ENCODE measurements at regions not wholly inside any gene's neighbourhood (a gene's known extent, or its start where the extent isn't known, plus 50 kb on each side); places are given as distances from the start of the nearest gene placed in this dataset.

GRCh38 chr16:24477492-24477891 lies 61.9 kb upstream of the RBBP6 start:
- CTCF ChIA-PET (ENCODE audit: low intra/inter-chr PET ratio) = no interaction called here
- no peak overlapping the region for H3K27ac ChIP-seq (ENCODE audit: extremely low read depth, low read depth, low read length)
- H3K4me1 ChIP-seq (replicated peaks in 1 of 2; ENCODE audit: control insufficient read depth in 2 of 2, insufficient read depth in 2 of 2, low read length in 2 of 2) = no peaks in the 10 kb centered on the region
- in situ Hi-C loops (cut with MboI) (no loop called here), intact Hi-C loops (cut with micrococcal nuclease) (no loop called here)
- H2AFZ ChIP-seq (ENCODE audit: low read depth, low read length) = no peak overlapping the region
- no TSS peak for BruUV-seq (replicated peaks)
- peaks cover 15 to 18% of the 10 kb centered on the region in 2 experiments; a peak in 4 of 5 replicates for H3K27me3 ChIP-seq (ENCODE audit: control insufficient read depth in 2 of 2, insufficient read depth in 2 of 2, low read length in 2 of 2)
- H3K36me3 ChIP-seq (ENCODE audit: control insufficient read depth, insufficient read depth, low read length) = no peaks in the 10 kb centered on the region
- H3K9ac ChIP-seq (ENCODE audit: insufficient read depth in 1 of 2, low read depth in 2 of 2, low read length in 2 of 2) = no peak overlapping the region
- FAIRE-seq = no peak
- no peak for DNase-seq (ENCODE audit: extremely low read depth in 1 of 4, low spot score in 3 of 4)
- no peak for ATAC-seq
- TF ChIP-seq, protein P1, sequence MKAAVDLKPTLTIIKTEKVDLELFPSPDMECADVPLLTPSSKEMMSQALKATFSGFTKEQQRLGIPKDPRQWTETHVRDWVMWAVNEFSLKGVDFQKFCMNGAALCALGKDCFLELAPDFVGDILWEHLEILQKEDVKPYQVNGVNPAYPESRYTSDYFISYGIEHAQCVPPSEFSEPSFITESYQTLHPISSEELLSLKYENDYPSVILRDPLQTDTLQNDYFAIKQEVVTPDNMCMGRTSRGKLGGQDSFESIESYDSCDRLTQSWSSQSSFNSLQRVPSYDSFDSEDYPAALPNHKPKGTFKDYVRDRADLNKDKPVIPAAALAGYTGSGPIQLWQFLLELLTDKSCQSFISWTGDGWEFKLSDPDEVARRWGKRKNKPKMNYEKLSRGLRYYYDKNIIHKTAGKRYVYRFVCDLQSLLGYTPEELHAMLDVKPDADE (conservative IDR thresholded peaks at IDR 0.05; ENCODE audit: control insufficient read depth, low read depth, low read length) = no peak
- TF ChIP-seq E2F4 (CRISPR knock-in tag; IDR thresholded peaks at IDR 0.05; ENCODE audit: low read depth) = no peak
- TF ChIP-seq CREM (IDR thresholded peaks at IDR 0.05; ENCODE audit: low read depth) = no peak
- no peak for TF ChIP-seq ETS2 (tag; IDR thresholded peaks at IDR 0.05; ENCODE audit: borderline replicate concordance, poor library complexity, severe bottlenecking)
- no peak for TF ChIP-seq MEIS2 (IDR thresholded peaks at IDR 0.05; ENCODE audit: partially characterized antibody)
- TF ChIP-seq ZNF277 (CRISPR knock-in tag; IDR thresholded peaks at IDR 0.05; ENCODE audit: borderline replicate concordance) = no peak
- TF ChIP-seq ILK (tag; IDR thresholded peaks at IDR 0.05; ENCODE audit: borderline replicate concordance, low read depth) = no peak
- no peak for TF ChIP-seq HMG20B (CRISPR knock-in tag; IDR thresholded peaks at IDR 0.05)
- TF ChIP-seq BMI1 (IDR thresholded peaks at IDR 0.05; ENCODE audit: low read length) = no peak
- TF ChIP-seq ATF3 (IDR thresholded peaks at IDR 0.05) = no peak
- no peak for TF ChIP-seq ATF3 (CRISPR knock-in tag; conservative IDR thresholded peaks at IDR 0.05)
- TF ChIP-seq C11orf30 (IDR thresholded peaks at IDR 0.05; ENCODE audit: low read depth) = no peak
- no peak for TF ChIP-seq EGR1 (conservative IDR thresholded peaks at IDR 0.05)
- TF ChIP-seq ZNF766 (CRISPR knock-in tag; conservative IDR thresholded peaks at IDR 0.05) = no peak
- no peak for TF ChIP-seq EHMT2 (IDR thresholded peaks at IDR 0.05)
- no peak for TF ChIP-seq PHF8 (IDR thresholded peaks at IDR 0.05; ENCODE audit: borderline replicate concordance, low read length)
- no peak for TF ChIP-seq TEAD2 (tag; IDR thresholded peaks at IDR 0.05)
- no peak for TF ChIP-seq E2F1 (CRISPR knock-in tag; IDR thresholded peaks at IDR 0.05)
- H3K79me2 ChIP-seq (ENCODE audit: control insufficient read depth, insufficient read depth, low read length) = no peaks in the 10 kb centered on the region
- H3K9me1 ChIP-seq (ENCODE audit: control insufficient read depth, insufficient read depth, low read length) = no peaks in the 10 kb centered on the region
- 1% methylated on average over 6 of the region's 6 CpGs for WGBS (ENCODE audit: insufficient coverage, low coverage, missing lambda C conversion rate)
- H4K20me1 ChIP-seq (replicated peaks; ENCODE audit: control insufficient read depth, insufficient read depth, low read length) = no peaks in the 10 kb centered on the region
- POLR2A ChIA-PET = no interaction called here
- H3K4me3 ChIP-seq = no peak overlapping the region
- H3K4me2 ChIP-seq (ENCODE audit: insufficient read depth, low read length) = no peak overlapping the region
- H3K9me3 ChIP-seq (replicated peaks; ENCODE audit: control insufficient read depth, insufficient read depth, low read depth, low read length) = 0 out of 2 replicates have a peak, but pooled peaks cover 4% of the 10 kb centered on the region
